RWPE2 (cell line): ENCODE measurements at regions not wholly inside any gene's neighbourhood (a gene's known extent, or its start where the extent isn't known, plus 50 kb on each side); places are given as distances from the start of the nearest gene placed in this dataset.

Source experiments
- ATAC-seq: fragments of 200-7000 bp; cut with Tn5 transposase; 3 replicates; pipeline ENCODE4 v1.9.1; 2021; ENCODE audit warnings: low read depth
- DNase-seq: peaks from one replicate; pipeline ENCODE4 v3.0.0-alpha.2; 2020; ENCODE audit warnings: low spot score
- H3K27ac ChIP-seq: fragments of 450-650 bp; 2 replicates; pipeline ENCODE4 v1.5.1; 2017; ENCODE audit warnings: mild to moderate bottlenecking; ENCODE audit not compliant: poor library complexity, severe bottlenecking
- H3K27me3 ChIP-seq: fragments of 250-450 bp; sonication (Bioruptor Pico); 2 replicates; pipeline ENCODE4 v1.5.1; 2021; ENCODE audit warnings: mild to moderate bottlenecking, moderate library complexity; ENCODE audit not compliant: insufficient read depth, poor library complexity, severe bottlenecking
- H3K36me3 ChIP-seq: fragments of 250-450 bp; sonication (Bioruptor Pico); 2 replicates; pipeline ENCODE4 v1.5.1; 2020; ENCODE audit warnings: low read depth, mild to moderate bottlenecking, moderate library complexity
- H3K4me1 ChIP-seq: fragments of 250-450 bp; sonication (Bioruptor Pico); 2 replicates; pipeline ENCODE4 v1.5.1; 2021; ENCODE audit warnings: mild to moderate bottlenecking, moderate library complexity; ENCODE audit not compliant: insufficient read depth, poor library complexity, severe bottlenecking
- H3K4me3 ChIP-seq: fragments of 250-450 bp; sonication (Bioruptor Pico); 2 replicates; pipeline ENCODE4 v1.5.1; 2021; ENCODE audit warnings: mild to moderate bottlenecking, moderate library complexity; ENCODE audit not compliant: severe bottlenecking
- H3K9me3 ChIP-seq: fragments of 250-450 bp; sonication (Bioruptor Pico); 2 replicates; pipeline ENCODE4 v1.5.1; 2021; ENCODE audit warnings: mild to moderate bottlenecking, moderate library complexity; ENCODE audit not compliant: severe bottlenecking
- CTCF ChIP-seq: fragments of 450-650 bp; IDR thresholded peaks from one replicate; pipeline ENCODE4 v1.5.1; 2017; ENCODE audit warnings: mild to moderate bottlenecking, moderate library complexity; ENCODE audit not compliant: poor library complexity, severe bottlenecking

GRCh38 chr3:22029480-22029879, 278.5 kb upstream of the ZNF385D start:
- ATAC-seq, result no peak
- Histone ChIP-seq H3K27me3 (no peaks in the 10 kb centered on the region), H3K27ac (no peak overlapping the region), H3K36me3 (no peaks in the 10 kb centered on the region), H3K4me3 (no peak overlapping the region), H3K4me1 (no peaks in the 10 kb centered on the region), H3K9me3 (no peaks in the 10 kb centered on the region)
- no peak for TF ChIP-seq CTCF
- no peak for DNase-seq

- Histone ChIP-seq H3K4me3 (no peak overlapping the region), H3K9me3 (no peaks in the 10 kb centered on the region), H3K4me1 (no peaks in the 10 kb centered on the region), H3K27me3 (no peaks in the 10 kb centered on the region), H3K27ac (no peak overlapping the region), H3K36me3 (no peaks in the 10 kb centered on the region)
- DNase-seq, result no peak
- TF ChIP-seq CTCF, result no peak
- no peak for ATAC-seq
These were observed 288.2 kb upstream of the ZNF385D start for GRCh38 chr3:22039161-22039560.

- ATAC-seq, result no peak
- DNase-seq, result no peak
- Histone ChIP-seq H3K27ac (no peak overlapping the region), H3K4me1 (no peaks in the 10 kb centered on the region), H3K36me3 (no peaks in the 10 kb centered on the region), H3K4me3 (no peak overlapping the region), H3K9me3 (no peaks in the 10 kb centered on the region), H3K27me3 (no peaks in the 10 kb centered on the region)
- no peak for TF ChIP-seq CTCF
These were observed 289.1 kb upstream of the ZNF385D start for GRCh38 chr3:22040150-22040549.

- Histone ChIP-seq H3K27me3 (no peaks in the 10 kb centered on the region), H3K9me3 (no peaks in the 10 kb centered on the region), H3K4me1 (no peaks in the 10 kb centered on the region), H3K27ac (no peak overlapping the region), H3K4me3 (no peak overlapping the region), H3K36me3 (no peaks in the 10 kb centered on the region)
- TF ChIP-seq CTCF, result no peak
- DNase-seq (no peak), ATAC-seq (no peak)
These were observed 294.9 kb upstream of the ZNF385D start for GRCh38 chr3:22045882-22046281.

- Histone ChIP-seq H3K27ac (no peak overlapping the region), H3K27me3 (no peaks in the 10 kb centered on the region), H3K36me3 (no peaks in the 10 kb centered on the region), H3K4me3 (no peak overlapping the region), H3K4me1 (no peaks in the 10 kb centered on the region), H3K9me3 (no peaks in the 10 kb centered on the region)
- DNase-seq (no peak), ATAC-seq (no peak)
- no peak for TF ChIP-seq CTCF
These were observed 312.5 kb upstream of the ZNF385D start for GRCh38 chr3:22063500-22063899.
